Adrenal gland (tissue), 9 donors: ENCODE measurements at regions not wholly inside any gene's neighbourhood (a gene's known extent, or its start where the extent isn't known, plus 50 kb on each side); places are given as distances from the start of the nearest gene placed in this dataset.

Experiments used
- DNase-seq, 7 donors: peaks; one replicate each; pipeline ENCODE4 v3.0.0-alpha.2; 2019 to 2020
- H3K27ac ChIP-seq, 5 donors: fragments of 200-600 bp; sonication (generic) in 4 of 5; 1 replicate in 3 of 5; 2 replicates in 2 of 5; pipeline versions ENCODE4 v1.5.1 to v1.8.0; 2016 to 2020; ENCODE audit warnings: mild to moderate bottlenecking in 1 of 5
- H3K27me3 ChIP-seq: fragments of 200-600 bp; 2 replicates; pipeline ENCODE4 v1.8.0; 2021
- H3K36me3 ChIP-seq, 2 donors: fragments of 200-600 bp; replicated peaks in 1 of 2; 1 replicate in 1 of 2; 2 replicates in 1 of 2; pipeline versions ENCODE4 v1.5.1 to v1.8.0; 2018 to 2022
- H3K4me1 ChIP-seq, 2 donors: fragments of 200-600 bp; replicated peaks in 1 of 2; 1 replicate in 1 of 2; 2 replicates in 1 of 2; pipeline versions ENCODE4 v1.5.1 to v1.8.0; 2018 to 2021
- H3K4me3 ChIP-seq, 4 donors: fragments of 200-600 bp; sonication (generic) in 3 of 4; one replicate each; pipeline ENCODE4 v1.5.1; 2016 to 2018
- H3K9me3 ChIP-seq, 3 donors: fragments of 200-600 bp; sonication (generic) in 1 of 3; replicated peaks in 1 of 3; 1 replicate in 2 of 3; 2 replicates in 1 of 3; pipeline versions ENCODE4 v1.5.1 to v1.8.0; 2016 to 2021
- CTCF ChIP-seq, 6 experiments: fragments of 450-650 bp in 4 of 6; fragments of 200-600 bp in 2 of 6; sonication (generic) in 1 of 6; IDR thresholded peaks; 1 replicate in 5 of 6; 2 replicates in 1 of 6; pipeline versions ENCODE4 v1.5.1 to v1.8.0; 2016 to 2021; ENCODE audit warnings: antibody characterized with exemption in 6 of 6, mild to moderate bottlenecking in 2 of 6, moderate library complexity in 1 of 6
- POLR2A ChIP-seq, 2 donors: fragments of 450-650 bp; IDR thresholded peaks; one replicate each; pipeline ENCODE4 v1.6.1; 2017; ENCODE audit warnings: antibody characterized with exemption in 2 of 2, mild to moderate bottlenecking in 2 of 2, moderate library complexity in 1 of 2
- WGBS, 4 donors: extraction: QIAGEN DNeasy Blood & Tissue Kit in 2 of 4; methylation state at CpG; one replicate each; pipeline versions ENCODE4 v1.1.5 to v1.1.7; 2013 to 2017; 5-methylcytosine and 5-hydroxymethylcytosine counted together
- intact Hi-C, 2 donors: fragments of 100-400 bp; cut with DNase I; formaldehyde crosslinking; loops; one replicate each; pipeline versions ENCODE4 v1.14.1 to v1.15.0; 2022 to 2023
- donor health status: healthy with polysubstance abuse.
- donor health status: Bipolar disorder and iron deficiency.
- donor health status: DM: yes; HTN: yes; CAD: no.
- donor health status: DM: no; HTN: no; CAD: no.
- donor health status: DM: no; HTN: no; CAD: no.

GRCh38 chr22:34877506-34877905, 188.5 kb upstream of the ISX start:
- TF ChIP-seq CTCF (IDR thresholded peaks at IDR 0.05) (no peak), POLR2A (IDR thresholded peaks at IDR 0.05) (no peak)
- Histone ChIP-seq H3K27ac (no peak overlapping the region), H3K4me1 (no peaks in the 10 kb centered on the region), H3K4me3 (no peak overlapping the region), H3K27me3 (no peaks in the 10 kb centered on the region), H3K36me3 (no peaks in the 10 kb centered on the region), H3K9me3 (no peaks in the 10 kb centered on the region)
- WGBS, 4 donors: 34 to 71% (median 48%) methylated on average over 1 of the region's 1 CpG
- intact Hi-C loops: no loop called here
- DNase-seq: no peak

- TF ChIP-seq CTCF (IDR thresholded peaks at IDR 0.05) (no peak), POLR2A (IDR thresholded peaks at IDR 0.05) (no peak)
- intact Hi-C loops: no loop called here
Measured at GRCh38 chr22:34878171-34878570, 187.8 kb upstream of the ISX start.

GRCh38 chr22:34879001-34879400, 187.0 kb upstream of the ISX start:
- Histone ChIP-seq H3K9me3 (no peaks in the 10 kb centered on the region), H3K27ac (no peak overlapping the region), H3K4me1 (no peaks in the 10 kb centered on the region), H3K27me3 (no peaks in the 10 kb centered on the region), H3K36me3 (no peaks in the 10 kb centered on the region), H3K4me3 (no peak overlapping the region)
- 73 to 95% (median 78%) methylated on average over 2 to 3 of the region's 3 CpGs for WGBS, 4 donors
- no peak for TF ChIP-seq POLR2A (IDR thresholded peaks at IDR 0.05)
- no peak for TF ChIP-seq CTCF (IDR thresholded peaks at IDR 0.05)
- no peak for DNase-seq
- intact Hi-C loops: no loop called here

More at GRCh38 chr22:34878171-34878570, 187.8 kb upstream of the ISX start:
- Histone ChIP-seq H3K4me1 (no peaks in the 10 kb centered on the region), H3K27me3 (no peaks in the 10 kb centered on the region), H3K36me3 (no peaks in the 10 kb centered on the region), H3K4me3 (no peak overlapping the region), H3K27ac (no peak overlapping the region), H3K9me3 (no peaks in the 10 kb centered on the region)
- no peak for DNase-seq

GRCh38 chr22:34880662-34881061, 185.3 kb upstream of the ISX start:
- intact Hi-C loops: no loop called here
- H3K4me3 ChIP-seq: no peak overlapping the region
- WGBS, 4 donors: 71 to 89% (median 83%) methylated on average over 1 of the region's 1 CpG
- no peak for DNase-seq
- no peak overlapping the region for H3K27ac ChIP-seq
- H3K4me1 ChIP-seq: no peaks in the 10 kb centered on the region
- H3K9me3 ChIP-seq: no peaks in the 10 kb centered on the region
- no peaks in the 10 kb centered on the region for H3K36me3 ChIP-seq
- TF ChIP-seq POLR2A (IDR thresholded peaks at IDR 0.05): no peak
- TF ChIP-seq CTCF (IDR thresholded peaks at IDR 0.05): no peak
- H3K27me3 ChIP-seq: no peaks in the 10 kb centered on the region
